ENCODE measurements at regions not wholly inside any gene's neighbourhood (a gene's known extent, or its start where the extent isn't known, plus 50 kb on each side); places are given as distances from the start of the nearest gene placed in this dataset.

- Mint-ChIP-seq H3K9me3 (no peaks in the 10 kb centered on the region), H3K4me3 (no peak overlapping the region), H3K36me3 (ENCODE audit: low read depth) (no peaks in the 10 kb centered on the region), H3K27me3 (ENCODE audit: insufficient read depth) (no peaks in the 10 kb centered on the region), H3K4me1 (ENCODE audit: low read depth) (no peaks in the 10 kb centered on the region), H3K27ac (no peak overlapping the region)
- DNase-seq (ENCODE audit: low spot score) = no peak
- intact Hi-C loops (cut with micrococcal nuclease) = no loop called here
Measured at GRCh38 chr5:175159956-175160355, 284.0 kb downstream of the DRD1 start.

- DNase-seq (ENCODE audit: low spot score) = no peak
- Mint-ChIP-seq H3K27me3 (ENCODE audit: insufficient read depth) (no peaks in the 10 kb centered on the region), H3K27ac (no peak overlapping the region), H3K4me3 (no peak overlapping the region), H3K9me3 (peaks cover 26% of the 10 kb centered on the region), H3K36me3 (ENCODE audit: low read depth) (no peaks in the 10 kb centered on the region), H3K4me1 (ENCODE audit: low read depth) (no peaks in the 10 kb centered on the region)
- intact Hi-C loops (cut with micrococcal nuclease) = no loop called here
Measured at GRCh38 chr5:175148636-175149172, 295.3 kb downstream of the DRD1 start.

- Mint-ChIP-seq H3K27ac (no peak overlapping the region), H3K4me3 (no peak overlapping the region), H3K9me3 (peaks cover 22% of the 10 kb centered on the region), H3K27me3 (ENCODE audit: insufficient read depth) (no peaks in the 10 kb centered on the region), H3K36me3 (ENCODE audit: low read depth) (no peaks in the 10 kb centered on the region), H3K4me1 (ENCODE audit: low read depth) (no peaks in the 10 kb centered on the region)
- no peak for DNase-seq (ENCODE audit: low spot score)
- intact Hi-C loops (cut with micrococcal nuclease) = no loop called here
Measured at GRCh38 chr5:175146733-175147132, 297.2 kb downstream of the DRD1 start.

- Mint-ChIP-seq H3K27ac (no peak overlapping the region), H3K9me3 (peaks cover 23% of the 10 kb centered on the region), H3K4me1 (ENCODE audit: low read depth) (no peaks in the 10 kb centered on the region), H3K36me3 (ENCODE audit: low read depth) (no peaks in the 10 kb centered on the region), H3K4me3 (no peak overlapping the region), H3K27me3 (ENCODE audit: insufficient read depth) (no peaks in the 10 kb centered on the region)
- no peak for DNase-seq (ENCODE audit: low spot score)
- intact Hi-C loops (cut with micrococcal nuclease) = no loop called here
Measured at GRCh38 chr5:175141421-175141820, 302.6 kb downstream of the DRD1 start.

GRCh38 chr5:175133185-175133584 is 310.8 kb downstream of the DRD1 start:
- Mint-ChIP-seq H3K27me3 (ENCODE audit: insufficient read depth) (no peaks in the 10 kb centered on the region), H3K4me1 (ENCODE audit: low read depth) (no peaks in the 10 kb centered on the region), H3K9me3 (peaks cover 9% of the 10 kb centered on the region), H3K27ac (no peak overlapping the region), H3K36me3 (ENCODE audit: low read depth) (no peaks in the 10 kb centered on the region), H3K4me3 (no peak overlapping the region)
- no peak for DNase-seq (ENCODE audit: low spot score)
- intact Hi-C loops (cut with micrococcal nuclease) = no loop called here

- Mint-ChIP-seq H3K36me3 (ENCODE audit: low read depth) (no peaks in the 10 kb centered on the region), H3K4me1 (ENCODE audit: low read depth) (no peaks in the 10 kb centered on the region), H3K27me3 (ENCODE audit: insufficient read depth) (no peaks in the 10 kb centered on the region), H3K4me3 (no peak overlapping the region), H3K27ac (no peak overlapping the region), H3K9me3 (peaks cover 7% of the 10 kb centered on the region)
- no peak for DNase-seq (ENCODE audit: low spot score)
- intact Hi-C loops (cut with micrococcal nuclease) = no loop called here
Measured at GRCh38 chr5:175131432-175131831, 312.6 kb downstream of the DRD1 start.

- H3K27me3 Mint-ChIP-seq (ENCODE audit: insufficient read depth) = no peaks in the 10 kb centered on the region
- no peaks in the 10 kb centered on the region for H3K9me3 Mint-ChIP-seq
- H3K36me3 Mint-ChIP-seq (ENCODE audit: low read depth) = no peaks in the 10 kb centered on the region
- no peaks in the 10 kb centered on the region for H3K4me1 Mint-ChIP-seq (ENCODE audit: low read depth)
- no peak overlapping the region for H3K4me3 Mint-ChIP-seq
- no peak overlapping the region for H3K27ac Mint-ChIP-seq
- intact Hi-C loops (cut with micrococcal nuclease) = no loop called here
- DNase-seq (ENCODE audit: low spot score) = no peak
Measured at GRCh38 chr5:175129619-175130018, 314.4 kb downstream of the DRD1 start.

GRCh38 chr5:175129121-175129520 is 314.9 kb downstream of the DRD1 start:
- no peak for DNase-seq (ENCODE audit: low spot score)
- Mint-ChIP-seq H3K4me1 (ENCODE audit: low read depth) (no peaks in the 10 kb centered on the region), H3K4me3 (no peak overlapping the region), H3K27ac (no peak overlapping the region), H3K9me3 (no peaks in the 10 kb centered on the region), H3K27me3 (ENCODE audit: insufficient read depth) (no peaks in the 10 kb centered on the region), H3K36me3 (ENCODE audit: low read depth) (no peaks in the 10 kb centered on the region)
- intact Hi-C loops (cut with micrococcal nuclease) = no loop called here

GRCh38 chr5:175124821-175125220 is 319.2 kb downstream of the DRD1 start:
- no peak overlapping the region for H3K27ac Mint-ChIP-seq
- no peaks in the 10 kb centered on the region for H3K9me3 Mint-ChIP-seq
- intact Hi-C loops (cut with micrococcal nuclease) = no loop called here
- no peaks in the 10 kb centered on the region for H3K27me3 Mint-ChIP-seq (ENCODE audit: insufficient read depth)
- no peak overlapping the region for H3K4me3 Mint-ChIP-seq
- no peaks in the 10 kb centered on the region for H3K36me3 Mint-ChIP-seq (ENCODE audit: low read depth)
- no peak for DNase-seq (ENCODE audit: low spot score)
- H3K4me1 Mint-ChIP-seq (ENCODE audit: low read depth) = no peaks in the 10 kb centered on the region

- H3K27ac Mint-ChIP-seq = no peak overlapping the region
- no peak overlapping the region for H3K4me3 Mint-ChIP-seq
- no peaks in the 10 kb centered on the region for H3K9me3 Mint-ChIP-seq
- no peaks in the 10 kb centered on the region for H3K36me3 Mint-ChIP-seq (ENCODE audit: low read depth)
- intact Hi-C loops (cut with micrococcal nuclease) = no loop called here
- H3K4me1 Mint-ChIP-seq (ENCODE audit: low read depth) = no peaks in the 10 kb centered on the region
- no peak for DNase-seq (ENCODE audit: low spot score)
- H3K27me3 Mint-ChIP-seq (ENCODE audit: insufficient read depth) = no peaks in the 10 kb centered on the region
Measured at GRCh38 chr5:175124251-175124813, 319.6 kb downstream of the DRD1 start.

- H3K4me3 Mint-ChIP-seq = no peak overlapping the region
- no peaks in the 10 kb centered on the region for H3K9me3 Mint-ChIP-seq
- DNase-seq (ENCODE audit: low spot score) = no peak
- H3K36me3 Mint-ChIP-seq (ENCODE audit: low read depth) = no peaks in the 10 kb centered on the region
- H3K27ac Mint-ChIP-seq = no peak overlapping the region
- no peaks in the 10 kb centered on the region for H3K4me1 Mint-ChIP-seq (ENCODE audit: low read depth)
- intact Hi-C loops (cut with micrococcal nuclease) = no loop called here
- H3K27me3 Mint-ChIP-seq (ENCODE audit: insufficient read depth) = no peaks in the 10 kb centered on the region
Measured at GRCh38 chr5:175123542-175123941, 320.4 kb downstream of the DRD1 start.

- Mint-ChIP-seq H3K4me3 (no peak overlapping the region), H3K36me3 (ENCODE audit: low read depth) (no peaks in the 10 kb centered on the region), H3K9me3 (no peaks in the 10 kb centered on the region), H3K27me3 (ENCODE audit: insufficient read depth) (no peaks in the 10 kb centered on the region), H3K4me1 (ENCODE audit: low read depth) (no peaks in the 10 kb centered on the region), H3K27ac (no peak overlapping the region)
- intact Hi-C loops (cut with micrococcal nuclease) = no loop called here
- no peak for DNase-seq (ENCODE audit: low spot score)
Measured at GRCh38 chr5:175121457-175121856, 322.5 kb downstream of the DRD1 start.

- DNase-seq (ENCODE audit: low spot score) = no peak
- Mint-ChIP-seq H3K9me3 (no peaks in the 10 kb centered on the region), H3K27ac (no peak overlapping the region), H3K4me3 (no peak overlapping the region), H3K27me3 (ENCODE audit: insufficient read depth) (no peaks in the 10 kb centered on the region), H3K36me3 (ENCODE audit: low read depth) (no peaks in the 10 kb centered on the region), H3K4me1 (ENCODE audit: low read depth) (no peaks in the 10 kb centered on the region)
- intact Hi-C loops (cut with micrococcal nuclease) = no loop called here
Measured at GRCh38 chr5:175120412-175120811, 323.6 kb downstream of the DRD1 start.

- intact Hi-C loops (cut with micrococcal nuclease) = no loop called here
- H3K4me3 Mint-ChIP-seq = no peak overlapping the region
- no peak overlapping the region for H3K27ac Mint-ChIP-seq
- no peaks in the 10 kb centered on the region for H3K27me3 Mint-ChIP-seq (ENCODE audit: insufficient read depth)
- H3K36me3 Mint-ChIP-seq (ENCODE audit: low read depth) = no peaks in the 10 kb centered on the region
- H3K9me3 Mint-ChIP-seq = no peaks in the 10 kb centered on the region
- H3K4me1 Mint-ChIP-seq (ENCODE audit: low read depth) = no peaks in the 10 kb centered on the region
- DNase-seq (ENCODE audit: low spot score) = no peak
Measured at GRCh38 chr5:175118700-175119309, 325.2 kb downstream of the DRD1 start.

Measured in activated T-helper 1 cell treated with anti-CD3 and anti-CD28 coated beads, Interleukin-12 subunit alpha, Interleukin-12 subunit beta, Interleukin-2, Interleukin-4 antibody, amounts not matched to agents 30 ng/mL and 10 ng/mL and 1 ng/mL, durations not matched to agents 14 hours and 24 hours and 36 hours (primary cell).